H1 (cell line): ENCODE measurements at regions not wholly inside any gene's neighbourhood (a gene's known extent, or its start where the extent isn't known, plus 50 kb on each side); places are given as distances from the start of the nearest gene placed in this dataset.

Source experiments
- CTCF ChIA-PET: fragments of 300-600 bp; sonication (Branson Sonifier 250); formaldehyde crosslinking; loops from one replicate; lab custom pipeline; 2021; ENCODE audit not compliant: partially characterized antibody; lab: Charles Lee
- POLR2A ChIA-PET: fragments of 300-600 bp; sonication (Branson Sonifier 250); formaldehyde crosslinking; loops from one replicate; lab custom pipeline; 2021; ENCODE audit warnings: inconsistent platforms; ENCODE audit not compliant: partially characterized antibody; lab: Charles Lee
- DNase-seq, 2 experiments: peaks; one replicate each; pipeline versions ENCODE4 v3.0.0 to v3.0.0-alpha.2; 2010 to 2022; ENCODE audit warnings: low spot score in 2 of 2, low read depth in 1 of 2, mixed read lengths in 1 of 2
- FAIRE-seq: peaks from 2 replicates; lab custom pipeline; 2011; peaks lifted over from hg19 to GRCh38; lab: Jason Lieb, UNC
- H2AFZ ChIP-seq: 2 replicates; pipeline ENCODE4 v1.8.1; 2012; ENCODE audit warnings: low read length, inconsistent platforms
- H2AK5ac ChIP-seq: 2 replicates; pipeline ENCODE4 v1.6.1; 2013; ENCODE audit warnings: low read depth, low read length
- H2BK120ac ChIP-seq: replicated peaks from 2 replicates; pipeline ENCODE3; 2013; ENCODE audit warnings: low read depth, low read length, inconsistent platforms
- H2BK12ac ChIP-seq: 2 replicates; pipeline ENCODE4 v1.6.1; 2013; ENCODE audit warnings: low read depth, low read length
- H2BK15ac ChIP-seq: 2 replicates; pipeline ENCODE4 v1.6.1; 2013; ENCODE audit warnings: low read length
- H2BK20ac ChIP-seq: 2 replicates; pipeline ENCODE4 v1.6.1; 2013; ENCODE audit warnings: low read length
- H2BK5ac ChIP-seq: 2 replicates; pipeline ENCODE4 v1.6.1; 2013; ENCODE audit warnings: low read depth, low read length
- H3K14ac ChIP-seq: 2 replicates; pipeline ENCODE4 v1.6.1; 2013; ENCODE audit warnings: inconsistent platforms; ENCODE audit not compliant: insufficient read length
- H3K18ac ChIP-seq: 2 replicates; pipeline ENCODE4 v1.6.1; 2013; ENCODE audit warnings: low read length; ENCODE audit errors: extremely low read depth
- H3K23ac ChIP-seq: 2 replicates; pipeline ENCODE4 v1.6.1; 2013; ENCODE audit warnings: inconsistent platforms; ENCODE audit not compliant: insufficient read length
- H3K23me2 ChIP-seq: 2 replicates; pipeline ENCODE4 v1.6.1; 2013; ENCODE audit warnings: low read depth, low read length
- H3K27ac ChIP-seq: 2 replicates; pipeline ENCODE4 v1.6.1; 2011; ENCODE audit warnings: low read depth, low read length, inconsistent platforms
- H3K27me3 ChIP-seq, 4 experiments: replicated peaks in 1 of 4; 1 replicate in 1 of 4; 2 replicates in 3 of 4; pipeline versions ENCODE4 v1.6.1 to v1.8.1; 2011 to 2013; ENCODE audit warnings: low read length in 3 of 4, mild to moderate bottlenecking in 3 of 4, inconsistent platforms in 2 of 4, mixed read lengths in 2 of 4, moderate library complexity in 1 of 4; ENCODE audit not compliant: control insufficient read depth in 3 of 4, insufficient read depth in 3 of 4; ENCODE audit errors: extremely low read depth in 1 of 4
- H3K36me3 ChIP-seq, 4 experiments: 2 replicates each; pipeline versions ENCODE4 v1.6.1 to v1.8.1; 2011 to 2013; ENCODE audit warnings: mild to moderate bottlenecking in 4 of 4, low read length in 3 of 4, moderate library complexity in 2 of 4, control low read depth in 1 of 4, inconsistent platforms in 1 of 4; ENCODE audit not compliant: insufficient read depth in 4 of 4, control insufficient read depth in 2 of 4
- H3K4ac ChIP-seq: replicated peaks from 2 replicates; pipeline ENCODE3; 2013; ENCODE audit warnings: low read length, low read depth, mixed read lengths, inconsistent platforms; ENCODE audit not compliant: insufficient read length
- H3K4me1 ChIP-seq, 4 experiments: replicated peaks in 1 of 4; 1 replicate in 1 of 4; 2 replicates in 3 of 4; pipeline versions ENCODE4 v1.6.1 to v1.8.1; 2011 to 2013; ENCODE audit warnings: low read length in 3 of 4, inconsistent platforms in 2 of 4, mixed read lengths in 1 of 4; ENCODE audit not compliant: insufficient read depth in 4 of 4, control insufficient read depth in 3 of 4
- H3K4me2 ChIP-seq, 2 experiments: 2 replicates each; pipeline versions ENCODE4 v1.6.1 to v1.8.1; 2011 to 2013; ENCODE audit warnings: low read depth in 2 of 2, low read length in 2 of 2, control low read depth in 1 of 2, inconsistent platforms in 1 of 2, mild to moderate bottlenecking in 1 of 2; ENCODE audit not compliant: insufficient read depth in 1 of 2
- H3K4me3 ChIP-seq, 4 experiments: fragments of 200-600, 300-600 bp in 1 of 4; sonication (generic), shearing (Covaris generic), sonication (Bioruptor Twin) in 1 of 4; 2 replicates each; pipeline versions ENCODE4 v1.5.1 to v1.8.1; 2011 to 2016; ENCODE audit warnings: low read length in 4 of 4, low read depth in 3 of 4, control low read depth in 2 of 4, inconsistent platforms in 2 of 4, mild to moderate bottlenecking in 2 of 4, mixed read lengths in 1 of 4, moderate library complexity in 1 of 4; ENCODE audit not compliant: insufficient read depth in 2 of 4; ENCODE audit errors: extremely low read depth in 1 of 4
- H3K56ac ChIP-seq: replicated peaks from 2 replicates; pipeline ENCODE3; 2013; ENCODE audit warnings: low read depth, mild to moderate bottlenecking, mixed read lengths, low read length, inconsistent platforms; ENCODE audit not compliant: insufficient read length
- H3K79me1 ChIP-seq: 2 replicates; pipeline ENCODE4 v1.6.1; 2013; ENCODE audit warnings: low read depth, low read length, control low read depth
- H3K79me2 ChIP-seq, 2 experiments: 2 replicates each; pipeline versions ENCODE4 v1.6.1 to v1.8.1; 2012 to 2013; ENCODE audit warnings: low read length in 2 of 2, mild to moderate bottlenecking in 2 of 2, inconsistent platforms in 1 of 2; ENCODE audit not compliant: insufficient read depth in 2 of 2, control insufficient read depth in 1 of 2
- H3K9ac ChIP-seq, 4 experiments: replicated peaks in 1 of 4; 1 replicate in 1 of 4; 2 replicates in 3 of 4; pipeline versions ENCODE4 v1.6.1 to v1.8.1; 2011 to 2013; ENCODE audit warnings: low read depth in 3 of 4, low read length in 3 of 4, control low read depth in 2 of 4, mild to moderate bottlenecking in 2 of 4, moderate library complexity in 2 of 4, inconsistent platforms in 1 of 4; ENCODE audit errors: extremely low read depth in 1 of 4
- H3K9me3 ChIP-seq, 2 experiments: 2 replicates each; pipeline versions ENCODE4 v1.6.1 to v1.8.1; 2012 to 2013; ENCODE audit warnings: mild to moderate bottlenecking in 2 of 2, moderate library complexity in 2 of 2, control low read depth in 1 of 2, inconsistent platforms in 1 of 2, low read depth in 1 of 2, low read length in 1 of 2, mixed read lengths in 1 of 2; ENCODE audit not compliant: insufficient read depth in 2 of 2
- H4K20me1 ChIP-seq, 2 experiments: replicated peaks in 1 of 2; 2 replicates each; pipeline versions ENCODE3 to v1.8.1; 2011 to 2013; ENCODE audit warnings: inconsistent platforms in 2 of 2, low read length in 2 of 2, mild to moderate bottlenecking in 1 of 2; ENCODE audit not compliant: insufficient read depth in 2 of 2, control insufficient read depth in 1 of 2
- H4K5ac ChIP-seq: 2 replicates; pipeline ENCODE4 v1.6.1; 2013; ENCODE audit warnings: low read length, low read depth, mixed read lengths, inconsistent platforms; ENCODE audit not compliant: insufficient read length
- H4K8ac ChIP-seq: 2 replicates; pipeline ENCODE4 v1.8.0; 2013; ENCODE audit warnings: mild to moderate bottlenecking, moderate library complexity, low read length, inconsistent platforms; ENCODE audit not compliant: insufficient read depth; ENCODE audit errors: extremely low read depth
- H4K91ac ChIP-seq: replicated peaks from 2 replicates; pipeline ENCODE3; 2013; ENCODE audit warnings: low read length, mixed read lengths, inconsistent platforms; ENCODE audit not compliant: insufficient read length
- BACH1 ChIP-seq: IDR thresholded peaks from 2 replicates; pipeline ENCODE4 v1.6.1; 2012; ENCODE audit warnings: low read length, improper control_type of control experiment
- CBX8 ChIP-seq: fragments of 300-800, 300-1000 bp; sonication (generic); IDR thresholded peaks from 2 replicates; pipeline ENCODE4 v1.7.1; 2016; ENCODE audit warnings: low read depth, low read length, borderline replicate concordance
- CREB1 ChIP-seq: IDR thresholded peaks from 2 replicates; pipeline ENCODE4 v1.6.1; 2012; ENCODE audit warnings: inconsistent platforms
- CTBP2 ChIP-seq: IDR thresholded peaks from 2 replicates; pipeline ENCODE4 v1.7.0; 2011; ENCODE audit warnings: borderline replicate concordance, mild to moderate bottlenecking, moderate library complexity, mixed read lengths, low read length; ENCODE audit not compliant: insufficient read depth, insufficient read length
- GABPA ChIP-seq: IDR thresholded peaks from 2 replicates; pipeline ENCODE4 v1.6.1; 2011; ENCODE audit warnings: mild to moderate bottlenecking, low read length, moderate library complexity, borderline replicate concordance; ENCODE audit not compliant: insufficient read depth
- RAD21 ChIP-seq, 2 experiments: IDR thresholded peaks in 1 of 2; conservative IDR thresholded peaks in 1 of 2; 2 replicates each; pipeline ENCODE4 v1.6.1; 2011; ENCODE audit warnings: low read depth in 2 of 2, low read length in 2 of 2, improper control_type of control experiment in 1 of 2, inconsistent platforms in 1 of 2, mild to moderate bottlenecking in 1 of 2, moderate library complexity in 1 of 2
- SAP30 ChIP-seq: fragments of 300-600 bp; sonication (generic); IDR thresholded peaks from 2 replicates; pipeline ENCODE4 v1.7.1; 2012; ENCODE audit warnings: low read length, moderate library complexity, mild to moderate bottlenecking, inconsistent platforms; ENCODE audit not compliant: insufficient read depth, insufficient replicate concordance
- SIRT6 ChIP-seq: IDR thresholded peaks from one replicate; pipeline ENCODE4 v1.7.1; 2012; ENCODE audit warnings: low read length, inconsistent platforms
- SIX5 ChIP-seq: IDR thresholded peaks from 2 replicates; pipeline ENCODE4 v1.6.1; 2011; ENCODE audit warnings: mild to moderate bottlenecking, low read depth, low read length
- SRF ChIP-seq: IDR thresholded peaks from 2 replicates; pipeline ENCODE4 v1.6.1; 2011; ENCODE audit warnings: mild to moderate bottlenecking, low read depth, low read length, moderate library complexity
- WGBS, 2 experiments: shearing (Covaris generic) in 1 of 2; methylation state at CpG; one replicate each; pipeline versions ENCODE4 v1.1.6 to v1.1.7; 2013 to 2015; ENCODE audit warnings: low lambda C conversion rate in 2 of 2, mixed read lengths in 2 of 2, inconsistent platforms in 1 of 2, low coverage in 1 of 2, missing lambda C conversion rate in 1 of 2; ENCODE audit not compliant: insufficient replicate concordance in 2 of 2, insufficient coverage in 1 of 2, insufficient read length in 1 of 2; ENCODE audit errors: extremely low coverage in 1 of 2, missing lambda C conversion rate in 1 of 2; 5-methylcytosine and 5-hydroxymethylcytosine counted together
- TF ChIP-seq, protein P1 (sequence below): IDR thresholded peaks from 2 replicates; pipeline ENCODE4 v1.6.1; 2011; ENCODE audit warnings: low read depth, mild to moderate bottlenecking, low read length; ENCODE audit not compliant: insufficient read depth

DNA sequence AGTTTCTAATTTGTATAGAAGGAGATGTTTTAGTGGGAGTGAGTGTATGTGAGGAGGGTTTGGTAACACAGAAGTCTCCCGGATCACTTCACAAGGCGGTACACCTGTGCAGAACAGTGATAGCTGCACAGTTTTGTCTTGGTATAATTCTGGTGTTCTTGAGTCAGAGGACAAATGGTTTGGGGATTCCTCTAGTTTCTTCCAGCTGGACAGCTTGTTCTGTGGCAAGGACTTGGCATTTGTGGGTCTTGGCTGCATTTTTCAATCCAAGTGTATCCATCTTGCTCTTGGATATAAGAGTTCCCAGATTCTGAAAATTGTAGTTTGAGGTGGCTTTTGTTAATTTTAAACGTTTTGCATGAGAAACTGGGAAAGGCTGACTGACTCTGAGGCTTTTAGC is 135.7 kb downstream of the AHR start:
- Histone ChIP-seq H2AK5ac (no peak overlapping the region), H3K79me2 (no peaks in the 10 kb centered on the region), H3K14ac (no peak overlapping the region)

More for the DNA sequence above, 135.7 kb downstream of the AHR start:
- Histone ChIP-seq H3K4me2 (no peak overlapping the region), H3K18ac (no peak overlapping the region), H2BK15ac (no peak overlapping the region), H2AFZ (no peak overlapping the region), H3K9me3 (peaks cover 0 to 2% of the 10 kb centered on the region in 2 experiments; a peak in 1 of 4 replicates), H2BK20ac (no peak overlapping the region), H2BK5ac (no peak overlapping the region), H3K4ac (no peak overlapping the region), H3K79me1 (no peaks in the 10 kb centered on the region), H3K23me2 (no peaks in the 10 kb centered on the region), H3K56ac (no peak overlapping the region), H3K36me3 (no peaks in the 10 kb centered on the region), H3K4me3 (no peak overlapping the region), H2BK12ac (no peak overlapping the region), H3K4me1 (no peaks in the 10 kb centered on the region), H4K91ac (no peak overlapping the region), H2BK120ac (no peak overlapping the region), H4K5ac (no peak overlapping the region), H3K27me3 (no peaks in the 10 kb centered on the region), H3K9ac (no peak overlapping the region), H3K23ac (no peak overlapping the region), H4K8ac (no peak overlapping the region), H3K27ac (no peak overlapping the region), H4K20me1 (no peaks in the 10 kb centered on the region)
- 91% methylated on average over 3 of the region's 3 CpGs; no CpG with 5 or more reads in 1 of the 2 experiments for WGBS, 2 experiments
- DNase-seq = no peak
- TF ChIP-seq RAD21 (IDR thresholded peaks at IDR 0.05 in 1 of 2, conservative IDR thresholded peaks at IDR 0.05 in 1 of 2; ENCODE audit: low read depth in 2 of 2, low read length in 2 of 2) (no peak), CTBP2 (no peak), CREB1 (no peak), CBX8 (no peak), SRF (no peak), GABPA (no peak), SIX5 (no peak), SIRT6 (no peak), SAP30 (no peak), BACH1 (no peak)
- TF ChIP-seq, protein P1, sequence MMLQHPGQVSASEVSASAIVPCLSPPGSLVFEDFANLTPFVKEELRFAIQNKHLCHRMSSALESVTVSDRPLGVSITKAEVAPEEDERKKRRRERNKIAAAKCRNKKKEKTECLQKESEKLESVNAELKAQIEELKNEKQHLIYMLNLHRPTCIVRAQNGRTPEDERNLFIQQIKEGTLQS = no peak
- POLR2A ChIA-PET = no interaction called here
- CTCF ChIA-PET = no interaction called here
- no peak for FAIRE-seq
